ENCODE measurements at regions not wholly inside any gene's neighbourhood (a gene's known extent, or its start where the extent isn't known, plus 50 kb on each side); places are given as distances from the start of the nearest gene placed in this dataset.

GRCh38 chr14:55767286-55767685, 187.3 kb downstream of the KTN1 start:
- TF ChIP-seq POLR2A (IDR thresholded peaks at IDR 0.05) = no peak
- TF ChIP-seq EP300 (IDR thresholded peaks at IDR 0.05) = no peak
- no peak for TF ChIP-seq CTCF (IDR thresholded peaks at IDR 0.05)
- no peak overlapping the region for H3K27ac ChIP-seq
- no peaks in the 10 kb centered on the region for H3K9me3 ChIP-seq
- H3K36me3 ChIP-seq = no peaks in the 10 kb centered on the region
- no peak overlapping the region for H3K4me3 ChIP-seq
- intact Hi-C loops (cut with DNase I) = no loop called here
- H3K27me3 ChIP-seq = no peaks in the 10 kb centered on the region
- DNase-seq = no peak
- 89 to 93% (median 93%) methylated on average over 2 of the region's 2 CpGs for WGBS, 3 donors
- H3K4me1 ChIP-seq (ENCODE audit: insufficient read depth) = no peaks in the 10 kb centered on the region

GRCh38 chr14:55769877-55770276, 189.9 kb downstream of the KTN1 start:
- H3K36me3 ChIP-seq = no peaks in the 10 kb centered on the region
- TF ChIP-seq CTCF (IDR thresholded peaks at IDR 0.05) = no peak
- no peak for TF ChIP-seq POLR2A (IDR thresholded peaks at IDR 0.05)
- TF ChIP-seq EP300 (IDR thresholded peaks at IDR 0.05) = no peak
- H3K27me3 ChIP-seq = no peaks in the 10 kb centered on the region
- no peaks in the 10 kb centered on the region for H3K9me3 ChIP-seq
- DNase-seq = no peak
- H3K4me3 ChIP-seq = no peak overlapping the region
- WGBS, 3 donors = 64 to 94% (median 65%) methylated on average over 3 of the region's 3 CpGs
- H3K4me1 ChIP-seq (ENCODE audit: insufficient read depth) = no peaks in the 10 kb centered on the region
- no peak overlapping the region for H3K27ac ChIP-seq
- intact Hi-C loops (cut with DNase I) = no loop called here

- no peaks in the 10 kb centered on the region for H3K9me3 ChIP-seq
- WGBS, 3 donors = 30 to 43% (median 41%) methylated on average over 2 of the region's 2 CpGs
- TF ChIP-seq CTCF (IDR thresholded peaks at IDR 0.05) = no peak
- TF ChIP-seq POLR2A (IDR thresholded peaks at IDR 0.05) = no peak
- TF ChIP-seq EP300 (IDR thresholded peaks at IDR 0.05) = no peak
- H3K4me3 ChIP-seq = no peak overlapping the region
- intact Hi-C loops (cut with DNase I) = no loop called here
- DNase-seq = no peak
- H3K27ac ChIP-seq = no peak overlapping the region
- no peaks in the 10 kb centered on the region for H3K4me1 ChIP-seq (ENCODE audit: insufficient read depth)
- H3K36me3 ChIP-seq = no peaks in the 10 kb centered on the region
- no peaks in the 10 kb centered on the region for H3K27me3 ChIP-seq
Observed at GRCh38 chr14:55771242-55771981, 191.4 kb downstream of the KTN1 start.

GRCh38 chr14:55772486-55772885, 192.5 kb downstream of the KTN1 start:
- TF ChIP-seq CTCF (IDR thresholded peaks at IDR 0.05) = no peak
- no peak for TF ChIP-seq POLR2A (IDR thresholded peaks at IDR 0.05)
- no peak for TF ChIP-seq EP300 (IDR thresholded peaks at IDR 0.05)
- intact Hi-C loops (cut with DNase I) = no loop called here
- no peak overlapping the region for H3K27ac ChIP-seq

More at GRCh38 chr14:55772486-55772885, 192.5 kb downstream of the KTN1 start:
- no peak for DNase-seq
- WGBS, 3 donors = 78 to 80% (median 80%) methylated on average over 1 of the region's 1 CpG
- H3K27me3 ChIP-seq = no peaks in the 10 kb centered on the region
- no peak overlapping the region for H3K4me3 ChIP-seq
- no peaks in the 10 kb centered on the region for H3K9me3 ChIP-seq
- no peaks in the 10 kb centered on the region for H3K4me1 ChIP-seq (ENCODE audit: insufficient read depth)
- H3K36me3 ChIP-seq = no peaks in the 10 kb centered on the region

Measured in ovary (tissue), 7 donors.